ENCODE measurements at regions not wholly inside any gene's neighbourhood (a gene's known extent, or its start where the extent isn't known, plus 50 kb on each side); places are given as distances from the start of the nearest gene placed in this dataset.

GRCh38 chr7:68256295-68256694, 1259.7 kb downstream of the TYW1 start:
- Histone ChIP-seq H2AK5ac (ENCODE audit: low read depth, low read length) (no peak overlapping the region), H2BK5ac (ENCODE audit: low read depth, low read length, poor library complexity, severe bottlenecking) (no peak overlapping the region), H3K4me3 (ENCODE audit: insufficient read depth, low read depth, low read length) (no peak overlapping the region), H4K20me1 (ENCODE audit: insufficient read depth, low read length) (no peaks in the 10 kb centered on the region), H2AK9ac (replicated peaks; ENCODE audit: low read depth, low read length, poor library complexity) (no peak overlapping the region), H2AFZ (replicated peaks; ENCODE audit: low read length, poor library complexity) (no peak overlapping the region), H3K9me3 (ENCODE audit: control insufficient read depth, insufficient read depth, low read length) (peaks cover 15% of the 10 kb centered on the region), H4K8ac (ENCODE audit: low read depth in 2 of 2, low read length in 2 of 2) (no peak overlapping the region), H3K4ac (ENCODE audit: low read depth, low read length) (no peak overlapping the region), H3K14ac (replicated peaks; ENCODE audit: low read depth, low read length) (no peak overlapping the region), H2BK15ac (ENCODE audit: low read depth, low read length) (no peak overlapping the region), H3K23ac (ENCODE audit: low read depth, low read length) (no peak overlapping the region), H3K27ac (ENCODE audit: insufficient read depth, low read length) (no peak overlapping the region), H3K56ac (ENCODE audit: extremely low read depth, insufficient read depth, low read length) (no peak overlapping the region), H3K4me1 (ENCODE audit: control insufficient read depth, insufficient read depth, low read length) (no peaks in the 10 kb centered on the region), H3K79me1 (ENCODE audit: low read depth in 1 of 2, low read length in 2 of 2) (no peaks in the 10 kb centered on the region), H3K27me3 (ENCODE audit: control insufficient read depth, insufficient read depth, low read length) (no peaks in the 10 kb centered on the region), H3K9ac (ENCODE audit: low read depth, low read length) (no peak overlapping the region), H3K4me2 (ENCODE audit: low read depth, low read length) (no peak overlapping the region), H4K91ac (ENCODE audit: insufficient read depth, low read depth, low read length) (no peak overlapping the region), H2BK120ac (ENCODE audit: low read depth, low read length) (no peak overlapping the region), H3K36me3 (ENCODE audit: control insufficient read depth, insufficient read depth, low read length) (no peaks in the 10 kb centered on the region), H3K18ac (ENCODE audit: low read depth, low read length) (no peak overlapping the region), H3K9me1 (ENCODE audit: insufficient read depth, low read length) (no peaks in the 10 kb centered on the region), H2BK20ac (ENCODE audit: low read depth, low read length) (no peak overlapping the region), H4K5ac (ENCODE audit: low read depth, low read length) (no peak overlapping the region)
- in situ Hi-C loops (cut with MboI; ENCODE audit: low sequenced_read_pairs) (no loop called here), intact Hi-C loops (cut with micrococcal nuclease) (no loop called here), dilution Hi-C loops (cut with HindIII; ENCODE audit: low sequenced_read_pairs, unreplicated experiment) (no loop called here)
- WGBS, 2 experiments (ENCODE audit: extremely low coverage in 2 of 2, insufficient read length in 1 of 2): no CpG with 5 or more reads among the region's 2 CpGs
- DNase-seq: no peak
- no peak for ATAC-seq (ENCODE audit: low read depth)
- POLR2A ChIA-PET (ENCODE audit: unreplicated experiment): no interaction called here
- no peak for TF ChIP-seq MAZ (IDR thresholded peaks at IDR 0.05; ENCODE audit: borderline replicate concordance, low read depth, low read length)
- TF ChIP-seq RCOR1 (IDR thresholded peaks at IDR 0.05; ENCODE audit: insufficient replicate concordance, low read length): no peak
- no peak for TF ChIP-seq RFX5 (IDR thresholded peaks at IDR 0.05; ENCODE audit: low read depth, low read length)
- TF ChIP-seq BHLHE40 (IDR thresholded peaks at IDR 0.05; ENCODE audit: low read depth, low read length): no peak
- no peak for TF ChIP-seq POLR2A (IDR thresholded peaks at IDR 0.05; ENCODE audit: low read depth, low read length)
- no peak for TF ChIP-seq MXI1 (IDR thresholded peaks at IDR 0.05; ENCODE audit: borderline replicate concordance, low read depth, low read length)
- no peak for TF ChIP-seq CHD1 (IDR thresholded peaks at IDR 0.05; ENCODE audit: low read depth, low read length)
- TF ChIP-seq CEBPB (IDR thresholded peaks at IDR 0.05; ENCODE audit: low read depth, low read length): no peak
- TF ChIP-seq RAD21 (IDR thresholded peaks at IDR 0.05; ENCODE audit: low read length): no peak
- CTCF ChIA-PET: no interaction called here
- BruUV-seq (replicated peaks): no TSS peak

Measured in IMR-90 (cell line).